Epithelial cell of prostate (primary cell): ENCODE measurements at regions not wholly inside any gene's neighbourhood (a gene's known extent, or its start where the extent isn't known, plus 50 kb on each side); places are given as distances from the start of the nearest gene placed in this dataset.

Experiments used
- DNase-seq: peaks from one replicate; pipeline ENCODE4 v3.0.0-alpha.2; 2011; ENCODE audit warnings: low read depth, low spot score
- H3K27ac ChIP-seq: fragments of 450-650 bp; 2 replicates; pipeline ENCODE4 v1.5.1; 2017; ENCODE audit warnings: mild to moderate bottlenecking

DNA sequence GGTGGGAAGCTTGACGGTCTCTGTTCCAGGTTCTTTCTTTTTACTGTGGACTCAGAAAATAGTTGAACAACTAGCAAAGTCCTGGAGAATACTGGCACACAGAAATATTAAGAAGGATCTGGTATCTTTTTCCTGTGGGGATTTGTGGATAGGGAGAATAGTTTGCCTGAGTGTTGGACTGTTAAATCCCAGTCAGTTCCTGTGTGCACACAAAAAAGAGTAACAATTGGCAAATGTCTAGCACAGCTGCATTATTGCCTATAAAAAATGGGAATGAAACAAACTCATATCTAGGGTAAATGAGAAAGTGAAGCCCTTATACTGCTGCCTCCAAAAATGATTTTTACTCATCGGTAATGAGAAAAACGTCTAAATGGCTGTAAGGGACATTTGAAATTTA is 828.2 kb downstream of the JRKL start:
- no peak for DNase-seq
- H3K27ac ChIP-seq = no peak overlapping the region

DNA sequence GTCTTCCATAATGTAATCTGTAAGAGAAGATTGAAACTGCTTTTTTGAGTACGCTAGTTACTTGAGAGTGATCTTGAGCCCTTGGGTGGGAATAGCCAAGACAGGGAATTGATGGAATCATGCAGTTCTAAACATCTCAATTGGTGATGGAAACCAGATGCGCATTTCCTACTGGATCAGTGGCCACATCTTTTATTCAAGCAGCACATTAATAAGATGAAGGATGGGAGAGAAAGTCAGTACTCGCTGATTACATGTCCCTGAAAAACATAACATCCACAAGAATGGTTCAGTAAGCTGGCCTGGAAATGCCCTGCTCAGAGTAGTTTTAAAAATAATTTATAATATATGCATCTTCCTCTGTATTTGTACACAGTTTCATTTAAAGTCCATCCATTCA is 833.8 kb downstream of the JRKL start:
- no peak overlapping the region for H3K27ac ChIP-seq
- no peak for DNase-seq

DNA sequence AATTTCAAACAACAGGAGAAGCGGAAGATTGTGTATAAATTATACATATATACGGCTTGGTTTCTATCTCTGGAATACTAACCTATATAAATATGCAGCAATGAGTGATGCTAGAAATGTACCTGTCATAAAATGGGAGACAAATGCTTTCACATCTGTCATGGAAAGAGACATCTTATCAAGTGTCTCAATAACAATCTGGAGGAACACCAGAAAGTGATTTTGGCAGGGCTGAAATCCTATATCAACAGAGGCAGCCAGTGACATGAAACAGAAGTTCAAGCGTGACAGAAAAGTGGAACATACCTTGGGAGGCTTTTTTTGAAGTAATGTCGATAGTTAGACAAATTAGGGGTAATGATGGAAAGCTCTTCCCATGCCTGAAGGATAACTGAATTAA is 834.6 kb downstream of the JRKL start:
- no peak for DNase-seq

DNA sequence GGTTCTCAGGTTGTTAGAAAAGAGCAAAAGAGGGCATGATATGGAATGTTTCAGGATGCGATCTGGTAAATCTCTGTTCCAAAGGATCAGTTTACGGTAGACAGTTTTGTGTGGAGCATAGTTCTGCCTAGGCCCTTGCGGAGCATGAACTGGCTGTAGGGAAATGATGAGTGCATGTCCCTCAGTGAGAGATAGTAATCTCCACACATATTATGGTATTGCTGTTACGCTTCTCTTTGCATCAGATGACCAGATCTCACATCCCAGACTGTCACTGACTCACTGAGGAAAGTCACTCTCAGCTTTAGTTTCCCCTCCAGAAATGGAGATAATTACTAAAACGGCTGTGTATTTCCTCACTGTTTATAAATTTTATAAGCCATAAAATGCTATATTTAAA is 836.0 kb downstream of the JRKL start:
- no peak overlapping the region for H3K27ac ChIP-seq
- no peak for DNase-seq

More for the DNA sequence above, 834.6 kb downstream of the JRKL start:
- no peak overlapping the region for H3K27ac ChIP-seq

DNA sequence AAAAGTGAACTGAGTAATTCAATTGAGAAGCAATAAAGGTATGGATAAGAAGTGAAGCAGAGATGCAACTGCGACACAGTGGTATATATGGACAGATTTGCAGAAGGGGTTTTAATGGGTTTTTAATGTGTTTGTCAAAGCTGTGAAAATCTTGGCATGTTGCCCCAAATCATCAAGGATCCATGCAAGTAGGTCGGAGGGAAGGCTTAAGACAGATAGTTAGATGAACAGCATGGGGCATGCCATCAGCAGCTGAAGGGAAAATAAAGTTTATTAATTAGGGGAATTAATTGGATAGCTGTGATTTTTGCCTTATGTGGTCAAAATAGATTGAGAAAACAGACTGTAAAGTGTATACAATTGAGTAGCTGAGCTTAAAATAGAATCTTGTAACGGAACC is 840.1 kb downstream of the JRKL start:
- H3K27ac ChIP-seq = no peak overlapping the region
- no peak for DNase-seq

DNA sequence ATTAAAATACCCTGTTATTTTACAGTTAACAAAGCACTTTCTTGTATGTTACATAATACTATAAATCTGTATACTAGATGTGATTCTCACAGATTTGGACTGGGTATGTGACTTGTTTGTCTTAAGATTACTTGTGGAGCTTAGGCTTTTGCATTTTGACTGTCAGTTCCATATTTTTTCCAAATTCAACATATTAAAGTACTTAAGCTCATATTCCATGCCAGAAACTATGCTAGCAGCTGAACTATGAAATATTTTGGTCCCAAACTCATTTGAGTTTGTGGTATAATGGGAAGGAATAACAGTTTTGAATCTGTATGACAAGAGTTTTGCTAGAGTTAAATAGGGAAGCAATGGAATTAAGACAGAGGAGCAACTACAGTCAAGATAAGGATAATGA is 841.4 kb downstream of the JRKL start:
- DNase-seq = no peak
- no peak overlapping the region for H3K27ac ChIP-seq

DNA sequence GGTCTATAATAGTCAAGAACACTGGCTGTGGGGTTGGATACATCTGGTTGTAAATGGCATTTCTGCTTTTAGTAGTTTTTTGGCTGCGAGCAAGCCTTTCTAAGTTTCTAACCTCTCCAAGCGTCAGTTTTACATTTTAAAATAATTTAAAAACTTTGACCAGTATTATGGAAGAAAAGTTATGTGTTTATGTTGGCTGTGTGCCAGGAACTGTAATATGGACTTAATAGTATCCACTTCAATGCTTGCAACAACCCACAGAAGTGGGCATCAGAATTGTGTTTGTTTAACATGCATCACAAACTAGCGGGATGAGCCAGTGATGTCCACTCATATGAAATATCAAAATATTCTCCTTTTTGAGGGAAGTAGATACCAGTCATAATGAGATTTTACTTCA is 844.2 kb downstream of the JRKL start:
- DNase-seq = no peak

DNA sequence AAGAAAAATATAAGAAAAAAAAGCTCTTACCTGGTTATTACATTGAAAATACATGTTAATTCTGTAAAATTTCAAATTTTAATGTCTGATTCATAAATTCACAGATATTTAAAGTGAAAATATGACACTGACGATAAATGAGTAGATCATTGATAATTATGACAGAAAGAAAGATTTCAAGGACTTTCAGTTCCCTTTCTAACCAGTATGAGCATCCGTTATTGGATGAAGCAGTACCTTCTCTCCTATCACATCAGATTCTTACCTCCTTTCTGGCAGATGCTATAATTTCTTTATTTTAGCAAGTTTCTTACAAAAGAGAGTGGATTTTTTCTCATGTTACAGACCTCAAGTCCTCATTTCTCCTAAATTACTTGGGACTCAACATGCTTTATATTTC is 847.3 kb downstream of the JRKL start:
- H3K27ac ChIP-seq = no peak overlapping the region
- no peak for DNase-seq

More for the DNA sequence above, 844.2 kb downstream of the JRKL start:
- no peak overlapping the region for H3K27ac ChIP-seq

DNA sequence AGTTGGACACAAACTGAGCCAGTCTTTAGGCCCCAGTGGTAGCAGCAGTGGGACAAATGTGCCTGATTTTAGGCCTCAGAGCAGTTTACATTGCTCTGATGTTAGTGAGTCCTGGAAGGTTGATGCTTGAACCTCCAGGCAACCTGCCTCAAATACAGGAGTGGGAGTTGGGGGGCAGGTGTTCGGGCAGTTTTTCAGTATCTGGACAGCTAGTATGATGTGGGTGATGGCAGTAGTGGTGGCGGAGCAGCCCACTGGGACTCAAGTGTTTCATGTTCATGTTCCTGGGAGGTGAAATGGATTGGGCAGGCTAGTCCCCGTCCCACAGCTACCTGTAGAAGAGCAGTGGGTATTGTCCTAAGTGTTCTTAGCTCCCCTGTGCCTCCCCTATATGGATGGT is 857.8 kb downstream of the JRKL start:
- DNase-seq = no peak

DNA sequence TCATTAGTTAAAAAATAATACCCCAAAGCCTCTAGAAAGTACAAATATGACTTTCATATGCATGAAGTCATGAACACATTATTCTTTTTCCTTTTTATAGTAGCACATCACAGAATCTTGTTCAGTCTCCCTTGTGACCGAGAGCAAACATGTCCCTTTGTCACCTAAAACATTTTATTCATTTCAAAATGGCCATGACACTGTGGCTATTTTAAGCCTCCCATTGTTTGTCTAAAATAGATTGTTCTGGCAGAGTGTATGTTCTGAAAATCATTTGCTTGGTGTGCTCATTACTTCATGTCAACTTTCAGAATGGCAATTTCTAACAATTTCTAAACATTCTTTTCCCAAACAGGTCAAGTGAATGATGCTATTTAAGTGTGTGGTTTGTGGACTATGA is 865.0 kb downstream of the JRKL start:
- DNase-seq = no peak
- no peak overlapping the region for H3K27ac ChIP-seq

More for the DNA sequence above, 857.8 kb downstream of the JRKL start:
- no peak overlapping the region for H3K27ac ChIP-seq

DNA sequence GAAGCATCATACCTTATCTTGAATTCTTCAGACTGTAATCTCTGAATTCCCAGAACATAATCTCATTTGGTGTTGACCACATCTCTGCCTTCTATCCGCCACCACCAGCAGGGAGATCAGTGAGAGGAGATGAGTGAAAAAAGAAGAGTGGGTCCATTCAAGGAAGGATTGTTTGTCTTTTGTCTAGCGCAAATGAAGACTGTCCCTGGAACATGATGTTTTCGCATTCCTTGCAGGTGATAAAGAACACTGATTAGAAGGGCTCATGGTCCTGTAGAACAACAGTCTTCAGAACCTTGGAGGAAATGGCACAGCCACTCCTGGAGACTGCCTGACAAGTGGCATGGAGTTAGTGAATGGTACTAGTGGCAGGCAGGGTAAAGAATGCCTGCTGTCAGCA is 869.6 kb downstream of the JRKL start:
- no peak for DNase-seq
- no peak overlapping the region for H3K27ac ChIP-seq

DNA sequence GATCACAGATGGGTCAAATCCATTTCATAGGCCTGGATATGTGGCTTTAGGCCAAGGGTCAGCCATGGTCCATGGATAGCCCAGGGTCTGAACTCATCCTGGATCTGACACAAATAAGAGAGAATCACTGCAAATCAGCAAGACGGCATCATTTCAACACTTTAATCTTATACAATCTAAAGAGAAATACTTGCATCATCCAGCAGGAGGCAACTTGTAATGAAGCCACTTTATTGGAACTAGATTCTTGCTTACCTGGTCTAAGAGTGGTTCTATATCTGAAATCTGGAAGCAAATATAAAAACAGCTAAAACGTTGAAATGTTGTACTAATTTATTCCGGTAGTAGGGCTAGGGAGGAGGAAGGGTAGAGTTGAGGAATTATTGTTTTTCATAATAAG is 870.1 kb downstream of the JRKL start:
- no peak for DNase-seq
- H3K27ac ChIP-seq = no peak overlapping the region

DNA sequence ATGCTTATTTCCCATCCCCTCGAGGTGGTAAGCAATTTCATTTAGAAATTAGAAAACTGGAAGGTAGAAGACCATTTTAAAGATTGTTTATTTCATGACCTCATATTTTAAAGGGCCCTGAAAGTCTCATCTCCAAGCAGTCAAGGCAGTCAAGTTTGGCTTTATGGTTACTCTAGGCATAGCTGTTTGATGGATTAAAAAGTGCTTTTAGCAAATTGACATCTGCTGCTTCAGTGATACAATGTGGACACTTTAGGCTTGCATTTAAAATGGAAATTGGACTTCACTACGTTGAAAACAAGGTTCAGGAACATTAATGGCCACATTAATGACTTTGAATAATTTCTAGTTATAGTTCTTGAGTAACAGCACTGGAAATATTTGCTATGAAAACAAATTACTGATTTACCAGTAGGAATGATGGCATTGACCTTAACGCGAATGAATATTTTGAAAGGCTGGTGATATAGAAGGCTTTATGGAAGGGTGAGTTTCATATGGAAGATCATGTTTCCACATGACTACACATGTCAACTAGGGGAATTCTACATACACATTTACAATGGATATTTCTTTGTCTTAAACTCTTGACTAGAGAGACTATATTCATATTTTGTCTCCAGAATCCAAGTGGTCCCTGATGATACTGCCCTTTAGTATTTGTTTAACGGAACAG is 873.5 kb downstream of the JRKL start:
- H3K27ac ChIP-seq = no peak overlapping the region
- no peak for DNase-seq

DNA sequence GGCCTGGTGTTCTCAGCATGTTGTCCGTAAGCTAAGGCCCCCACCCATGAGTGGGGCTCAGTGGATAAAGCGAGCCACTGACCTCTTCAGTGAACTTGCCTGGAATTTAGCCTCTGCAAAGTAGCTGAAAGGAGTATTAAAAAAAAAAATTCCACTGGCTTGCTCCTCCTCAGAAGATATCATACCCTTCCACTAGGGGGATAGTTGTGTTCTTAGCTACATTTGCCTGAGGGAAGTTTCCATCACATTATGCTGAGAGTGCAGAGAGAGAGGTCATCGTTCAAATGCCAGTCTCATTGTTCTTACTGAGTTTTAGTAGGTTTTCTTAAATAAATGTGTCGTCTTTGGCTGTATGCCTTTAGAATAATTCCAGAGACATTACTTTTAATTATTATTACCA is 879.7 kb downstream of the JRKL start:
- H3K27ac ChIP-seq = no peak overlapping the region
- no peak for DNase-seq

DNA sequence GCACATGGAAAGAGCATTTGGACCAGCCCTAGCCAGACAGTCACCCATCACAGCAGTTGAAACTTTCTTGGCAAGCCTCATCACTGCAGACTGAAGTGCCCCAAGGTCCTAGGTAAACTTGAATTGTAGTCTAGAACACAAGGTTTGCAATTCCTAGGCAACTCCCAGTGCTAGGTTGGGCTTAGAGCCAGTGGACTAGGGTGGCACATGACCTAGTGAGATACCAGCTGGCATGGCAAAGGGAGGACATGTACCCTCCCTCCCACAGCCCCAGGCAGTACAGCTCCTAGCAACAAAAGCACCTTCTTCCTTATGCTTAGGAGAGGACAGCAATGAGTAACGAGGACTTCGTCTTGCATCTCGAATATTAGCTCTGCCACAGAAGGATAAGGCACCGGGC is 889.5 kb downstream of the JRKL start:
- no peak for DNase-seq
- no peak overlapping the region for H3K27ac ChIP-seq

DNA sequence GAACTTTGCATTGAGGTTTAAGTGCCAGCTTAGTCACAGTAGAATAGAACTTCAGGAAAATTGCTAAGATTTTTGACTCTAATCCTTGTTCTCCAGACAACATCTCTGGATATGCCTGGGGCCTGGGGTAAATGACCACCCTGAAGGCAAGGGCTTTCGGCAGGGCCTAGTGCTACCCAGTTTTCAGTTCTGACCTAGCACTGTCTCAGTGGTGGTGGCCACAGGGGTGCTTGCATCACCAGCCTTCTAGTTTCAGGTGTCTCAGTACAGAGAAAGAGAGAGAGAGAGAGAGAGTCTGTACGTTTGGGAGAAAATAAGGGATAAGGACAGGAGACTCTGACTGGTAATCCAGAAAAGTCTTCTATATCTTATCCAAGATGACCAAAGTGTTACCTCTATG is 890.5 kb downstream of the JRKL start:
- H3K27ac ChIP-seq = no peak overlapping the region
- DNase-seq = no peak

DNA sequence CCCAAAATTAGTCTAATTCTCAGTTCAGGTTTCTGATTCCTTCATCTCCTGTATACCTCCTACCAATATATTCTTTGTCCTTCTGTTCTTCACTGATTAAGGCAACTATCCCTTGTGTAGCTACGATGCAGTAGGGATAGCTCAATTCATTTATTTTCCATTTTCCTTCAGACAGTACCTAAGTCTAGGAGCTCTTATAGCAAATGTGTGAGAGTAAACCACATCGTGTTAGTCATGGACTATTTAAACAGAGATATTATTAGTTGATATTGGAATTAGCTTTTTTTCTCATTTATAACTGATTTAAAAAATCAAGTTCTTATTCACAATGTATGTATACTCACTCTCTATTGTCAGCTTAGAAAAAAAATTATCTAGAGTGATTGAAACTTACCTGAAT is 900.0 kb downstream of the JRKL start:
- no peak overlapping the region for H3K27ac ChIP-seq
- DNase-seq = no peak

DNA sequence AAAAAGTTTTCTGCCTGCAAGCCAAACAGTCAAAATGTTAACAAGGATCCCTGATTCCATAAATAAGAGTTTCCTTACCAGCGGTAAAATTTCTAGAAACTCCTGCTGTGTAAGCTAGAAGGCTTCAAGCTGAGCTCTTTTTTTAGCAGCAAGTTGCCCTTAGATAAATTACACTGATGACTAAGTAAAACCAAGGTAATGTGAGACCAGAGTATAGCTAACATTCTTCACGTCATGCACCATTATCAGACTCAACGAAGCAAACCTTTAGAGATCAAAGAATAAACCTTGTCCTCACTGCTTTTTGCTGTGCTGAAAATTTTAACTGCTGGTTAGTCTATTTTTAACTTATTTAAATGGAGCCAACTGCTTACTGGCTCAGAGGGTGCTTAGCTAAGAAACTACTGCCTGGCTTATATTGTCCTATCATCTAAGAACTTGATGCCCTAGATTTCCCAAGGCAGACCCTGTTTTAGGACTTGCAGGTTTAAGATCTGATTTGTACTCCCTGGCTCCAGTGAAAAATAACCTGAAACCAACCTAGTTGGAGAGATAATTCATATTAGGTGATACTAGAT is 900.7 kb downstream of the JRKL start:
- no peak for DNase-seq
- no peak overlapping the region for H3K27ac ChIP-seq

DNA sequence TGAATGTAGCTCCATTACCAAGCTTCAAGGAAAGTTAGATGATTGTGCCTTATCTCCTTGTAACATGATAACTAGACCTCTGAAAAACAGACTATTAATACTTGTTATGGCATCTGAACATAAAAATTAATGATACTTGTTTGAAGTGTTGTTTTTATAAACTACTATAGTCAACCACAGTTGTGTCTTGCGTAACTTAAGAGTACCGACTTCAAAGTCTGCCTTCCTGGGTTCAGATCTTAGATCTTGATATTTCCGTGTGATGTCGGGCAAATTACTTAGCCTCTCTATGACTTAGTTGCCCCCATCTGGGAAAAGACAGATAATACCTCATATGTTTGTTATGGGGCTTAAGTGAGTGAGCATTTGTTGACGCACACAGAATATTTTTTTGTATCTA is 906.5 kb downstream of the JRKL start:
- DNase-seq = no peak

DNA sequence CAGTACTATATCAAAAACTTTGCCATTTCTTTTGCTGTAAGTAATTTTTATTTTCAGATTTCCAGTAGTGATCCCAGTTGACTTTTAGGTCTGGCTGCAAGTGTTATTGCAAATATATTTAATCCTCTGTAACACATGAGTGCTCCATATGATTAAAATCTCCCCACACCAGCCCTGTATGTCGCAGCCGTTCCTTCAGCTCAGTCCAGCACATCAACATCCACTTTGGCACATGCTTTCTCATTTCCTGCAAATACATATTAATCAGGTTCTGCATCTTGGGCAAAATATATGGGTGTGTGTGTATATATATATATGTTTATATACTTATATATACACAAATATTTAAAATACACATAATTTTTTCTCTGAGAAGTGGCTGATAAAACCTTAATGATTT is 919.5 kb downstream of the JRKL start:
- H3K27ac ChIP-seq = no peak overlapping the region
- no peak for DNase-seq

More for the DNA sequence above, 906.5 kb downstream of the JRKL start:
- H3K27ac ChIP-seq = no peak overlapping the region

DNA sequence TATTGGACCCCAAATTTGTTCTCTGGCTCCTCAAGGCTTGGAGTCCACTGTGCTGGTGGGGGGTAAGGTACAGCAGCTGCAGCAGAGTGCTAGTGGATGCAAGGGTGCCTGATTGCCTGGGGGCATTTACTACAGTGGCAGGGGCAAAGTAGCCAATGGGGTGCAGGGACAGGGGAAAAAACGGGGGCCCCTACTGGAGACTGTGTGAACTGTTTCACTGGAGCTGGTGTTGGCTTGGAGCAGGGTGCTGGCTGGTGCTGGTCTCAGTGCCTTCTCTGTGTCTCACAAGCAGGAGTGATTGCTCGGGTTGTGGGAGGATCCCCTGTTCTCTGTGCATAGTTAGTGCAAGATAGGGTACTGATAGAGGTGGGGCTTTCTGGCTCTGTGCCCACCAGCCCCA is 935.9 kb downstream of the JRKL start:
- DNase-seq = no peak

DNA sequence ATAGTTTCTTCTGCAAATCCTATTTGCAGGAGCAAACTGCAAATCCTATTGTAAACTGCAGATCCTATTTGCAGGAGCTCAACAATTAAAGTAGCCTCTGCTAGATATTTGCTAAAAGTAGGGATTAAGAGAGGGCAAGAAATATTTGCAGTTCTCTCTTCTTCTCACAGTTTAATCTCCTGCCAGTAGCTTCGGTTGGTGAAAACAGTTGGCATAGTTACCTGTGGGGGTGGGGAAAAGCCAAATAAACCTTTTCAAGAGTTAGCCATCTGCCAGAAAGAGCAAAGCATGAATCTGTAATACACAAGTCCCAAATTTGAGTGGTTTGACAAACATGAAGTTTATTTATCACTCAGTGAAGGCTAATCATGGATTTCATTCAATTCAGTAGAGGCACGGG is 942.5 kb downstream of the JRKL start:
- DNase-seq = no peak
- no peak overlapping the region for H3K27ac ChIP-seq

More for the DNA sequence above, 935.9 kb downstream of the JRKL start:
- no peak overlapping the region for H3K27ac ChIP-seq
